Breast epithelium (tissue), 3 donors: ENCODE measurements at regions not wholly inside any gene's neighbourhood (a gene's known extent, or its start where the extent isn't known, plus 50 kb on each side); places are given as distances from the start of the nearest gene placed in this dataset.

Source experiments
- CTCF ChIP-seq, 3 donors: fragments of 450-650 bp; IDR thresholded peaks; one replicate each; pipeline ENCODE4 v1.5.1; 2016 to 2017; ENCODE audit warnings: antibody characterized with exemption in 3 of 3, mild to moderate bottlenecking in 3 of 3, moderate library complexity in 3 of 3
- POLR2A ChIP-seq: fragments of 450-650 bp; IDR thresholded peaks from one replicate; pipeline ENCODE4 v1.6.1; 2016; ENCODE audit warnings: antibody characterized with exemption, mild to moderate bottlenecking, moderate library complexity
- POLR2AphosphoS5 ChIP-seq, 3 donors: sonication (generic); formaldehyde crosslinking; IDR thresholded peaks; one replicate each; pipeline ENCODE4 v1.6.1; 2017; ENCODE audit warnings: antibody characterized with exemption in 3 of 3

- TF ChIP-seq CTCF (IDR thresholded peaks at IDR 0.05) = no peak
- no peak for TF ChIP-seq POLR2A
- no peak for TF ChIP-seq POLR2AphosphoS5 (IDR thresholded peaks at IDR 0.05)
These were observed 1233.2 kb upstream of the AUTS2 start for GRCh38 chr7:68364886-68365625.
